ENCODE measurements at regions not wholly inside any gene's neighbourhood (a gene's known extent, or its start where the extent isn't known, plus 50 kb on each side); places are given as distances from the start of the nearest gene placed in this dataset.

DNA sequence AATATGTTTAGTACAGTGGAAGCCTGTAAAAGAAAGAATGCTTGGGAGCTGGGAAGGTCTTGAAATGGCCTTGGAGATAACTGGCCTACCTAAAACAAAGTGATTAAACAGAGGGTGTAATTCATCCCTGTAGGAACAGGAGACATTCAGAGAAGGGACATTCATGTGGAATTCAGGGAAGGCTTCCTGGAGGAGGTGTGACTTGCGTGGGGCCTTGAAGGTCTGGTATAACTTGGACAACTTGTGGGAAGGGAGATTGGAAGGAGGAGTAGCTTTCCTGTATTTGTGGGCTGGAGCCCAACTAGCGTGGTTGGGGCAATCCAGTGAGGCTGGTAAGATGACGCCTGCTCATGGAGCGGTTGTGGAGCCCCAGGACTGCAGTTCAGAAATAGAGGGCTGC, 156.4 kb downstream of the AACS start:
- Histone ChIP-seq H3K9me3 (replicated peaks in 1 of 3) (no peaks in the 10 kb centered on the region), H3K27me3 (no peaks in the 10 kb centered on the region), H3K27ac (no peak overlapping the region), H3K4me3 (no peak overlapping the region), H3K4me1 (replicated peaks in 1 of 2) (no peaks in the 10 kb centered on the region), H3K36me3 (replicated peaks in 1 of 2) (no peaks in the 10 kb centered on the region)
- no peak for TF ChIP-seq POLR2A (IDR thresholded peaks at IDR 0.05)
- TF ChIP-seq, protein P1, sequence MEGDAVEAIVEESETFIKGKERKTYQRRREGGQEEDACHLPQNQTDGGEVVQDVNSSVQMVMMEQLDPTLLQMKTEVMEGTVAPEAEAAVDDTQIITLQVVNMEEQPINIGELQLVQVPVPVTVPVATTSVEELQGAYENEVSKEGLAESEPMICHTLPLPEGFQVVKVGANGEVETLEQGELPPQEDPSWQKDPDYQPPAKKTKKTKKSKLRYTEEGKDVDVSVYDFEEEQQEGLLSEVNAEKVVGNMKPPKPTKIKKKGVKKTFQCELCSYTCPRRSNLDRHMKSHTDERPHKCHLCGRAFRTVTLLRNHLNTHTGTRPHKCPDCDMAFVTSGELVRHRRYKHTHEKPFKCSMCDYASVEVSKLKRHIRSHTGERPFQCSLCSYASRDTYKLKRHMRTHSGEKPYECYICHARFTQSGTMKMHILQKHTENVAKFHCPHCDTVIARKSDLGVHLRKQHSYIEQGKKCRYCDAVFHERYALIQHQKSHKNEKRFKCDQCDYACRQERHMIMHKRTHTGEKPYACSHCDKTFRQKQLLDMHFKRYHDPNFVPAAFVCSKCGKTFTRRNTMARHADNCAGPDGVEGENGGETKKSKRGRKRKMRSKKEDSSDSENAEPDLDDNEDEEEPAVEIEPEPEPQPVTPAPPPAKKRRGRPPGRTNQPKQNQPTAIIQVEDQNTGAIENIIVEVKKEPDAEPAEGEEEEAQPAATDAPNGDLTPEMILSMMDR (IDR thresholded peaks at IDR 0.05) = no peak
- intact Hi-C loops (cut with DNase I) = no loop called here
- DNase-seq = no peak
- 90 to 94% (median 91%) methylated on average over 4 of the region's 4 CpGs for WGBS, 4 donors

DNA sequence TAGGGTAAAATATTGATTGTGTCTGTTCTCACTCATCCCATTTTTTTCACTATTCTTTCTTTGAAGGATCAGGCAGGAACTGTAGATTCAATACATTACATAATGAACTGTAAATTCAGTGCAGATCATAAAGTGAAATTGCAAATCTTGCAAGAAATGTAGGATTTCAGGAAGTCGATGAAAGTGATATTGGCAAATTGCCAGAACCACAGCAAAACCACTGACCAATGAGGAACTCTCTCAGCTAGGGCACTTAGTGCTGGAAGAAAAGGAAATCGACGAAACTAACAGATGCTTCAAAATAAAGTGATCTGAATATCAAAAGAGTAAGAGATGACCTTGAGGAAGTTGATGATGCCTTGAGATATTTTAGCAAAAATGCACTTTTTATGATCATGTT, 157.6 kb downstream of the AACS start:
- DNase-seq = no peak
- intact Hi-C loops (cut with DNase I) = no loop called here

DNA sequence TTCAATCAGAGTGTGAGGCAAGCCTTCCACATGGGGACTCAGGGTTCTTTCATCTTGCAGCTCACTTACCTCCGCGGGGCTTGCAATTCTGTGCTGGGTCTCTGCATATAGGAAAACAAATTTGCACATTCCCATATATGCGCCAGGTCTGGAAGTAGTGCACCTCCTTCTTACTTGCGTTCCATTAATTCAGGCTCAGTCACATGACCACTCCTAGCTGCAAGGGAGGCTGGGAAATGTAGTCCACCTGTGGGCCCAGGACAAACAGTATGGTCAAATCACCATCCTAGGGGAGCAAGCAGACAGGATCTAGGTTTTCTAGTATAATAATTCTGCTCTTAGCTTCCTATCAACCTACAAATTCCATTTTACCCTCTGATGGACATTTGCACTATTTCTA, 160.4 kb downstream of the AACS start:
- H3K4me3 ChIP-seq = no peak overlapping the region
- H3K9me3 ChIP-seq (replicated peaks in 1 of 3) = no peaks in the 10 kb centered on the region
- H3K36me3 ChIP-seq (replicated peaks in 1 of 2) = no peaks in the 10 kb centered on the region
- WGBS, 4 donors = 90 to 93% (median 90%) methylated on average over 4 of the region's 4 CpGs
- TF ChIP-seq POLR2A (IDR thresholded peaks at IDR 0.05) = no peak
- TF ChIP-seq, protein P1 (IDR thresholded peaks at IDR 0.05) = no peak
- no peak overlapping the region for H3K27ac ChIP-seq
- DNase-seq = no peak
- intact Hi-C loops (cut with DNase I) = no loop called here
- H3K27me3 ChIP-seq = no peaks in the 10 kb centered on the region
- H3K4me1 ChIP-seq (replicated peaks in 1 of 2) = no peaks in the 10 kb centered on the region

More for the DNA sequence above, 157.6 kb downstream of the AACS start:
- Histone ChIP-seq H3K36me3 (replicated peaks in 1 of 2) (no peaks in the 10 kb centered on the region), H3K27me3 (no peaks in the 10 kb centered on the region), H3K9me3 (replicated peaks in 1 of 3) (no peaks in the 10 kb centered on the region), H3K27ac (no peak overlapping the region), H3K4me3 (no peak overlapping the region), H3K4me1 (replicated peaks in 1 of 2) (no peaks in the 10 kb centered on the region)
- TF ChIP-seq, protein P1 (IDR thresholded peaks at IDR 0.05) = no peak
- TF ChIP-seq POLR2A (IDR thresholded peaks at IDR 0.05) = no peak
- WGBS, 4 donors = 49 to 55% (median 53%) methylated on average over 3 of the region's 3 CpGs

DNA sequence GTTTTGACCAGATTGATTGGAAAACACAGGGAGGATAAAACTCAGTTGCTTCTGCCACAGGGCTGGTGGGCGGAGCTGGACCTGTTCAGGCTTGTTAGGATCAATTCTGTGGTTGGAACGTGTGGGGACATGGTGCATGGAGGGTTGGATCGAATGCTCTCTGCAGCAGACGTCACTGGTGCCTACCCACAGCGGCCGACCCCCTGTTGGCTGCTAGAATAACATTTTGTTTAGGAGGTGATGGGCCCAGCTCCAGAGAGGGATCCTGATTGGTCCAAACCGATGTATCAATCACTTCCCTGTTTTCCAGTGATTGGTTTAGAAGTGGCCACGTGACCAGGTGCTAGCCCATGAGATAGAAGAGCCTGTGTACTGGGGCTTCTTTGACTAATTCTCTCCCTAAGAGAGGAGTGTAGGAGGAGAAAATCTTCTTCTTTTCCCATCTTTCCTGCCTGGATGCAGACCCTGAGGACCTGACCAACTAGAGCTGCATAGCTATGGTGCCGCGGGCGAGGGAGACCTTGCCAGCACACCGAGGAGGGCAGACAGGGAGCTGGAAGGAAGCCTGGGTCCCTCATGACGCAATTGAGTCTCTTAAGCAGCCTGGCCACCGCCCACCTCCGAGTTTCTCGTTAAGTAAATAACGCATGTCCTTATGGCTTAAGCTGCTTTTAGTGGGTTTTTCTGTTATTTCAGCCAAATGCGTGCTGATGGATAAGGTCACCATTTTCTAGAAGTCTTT, 163.5 kb downstream of the AACS start:
- TF ChIP-seq, protein P1 (IDR thresholded peaks at IDR 0.05) = no peak
- no peak for TF ChIP-seq POLR2A (IDR thresholded peaks at IDR 0.05)
- intact Hi-C loops (cut with DNase I) = no loop called here
- 74 to 86% (median 79%) methylated on average over 18 of the region's 18 CpGs for WGBS, 4 donors
- Histone ChIP-seq H3K36me3 (replicated peaks in 1 of 2) (no peaks in the 10 kb centered on the region), H3K4me1 (replicated peaks in 1 of 2) (no peaks in the 10 kb centered on the region), H3K4me3 (no peak overlapping the region), H3K27me3 (no peaks in the 10 kb centered on the region), H3K27ac (no peak overlapping the region), H3K9me3 (replicated peaks in 1 of 3) (no peaks in the 10 kb centered on the region)
- no peak for DNase-seq

Measured in adrenal gland (tissue), 9 donors.